ENCODE measurements at regions not wholly inside any gene's neighbourhood (a gene's known extent, or its start where the extent isn't known, plus 50 kb on each side); places are given as distances from the start of the nearest gene placed in this dataset. TPM values are rescaled to one million over a fixed set of nuclear protein-coding genes. Genes with fewer than 3 reads are reported as not detected.

- Histone ChIP-seq H3K9me3 (no peaks in the 10 kb centered on the region), H3K36me3 (no peaks in the 10 kb centered on the region), H3K4me1 (no peaks in the 10 kb centered on the region), H3K27ac (no peak overlapping the region), H3K27me3 (no peaks in the 10 kb centered on the region), H3K4me3 (no peak overlapping the region)
- DNase-seq: no peak
- intact Hi-C loops (cut with DNase I; ENCODE audit: low total_unique reads): no loop called here
- TF ChIP-seq POLR2A (IDR thresholded peaks at IDR 0.05) (no peak), CTCF (IDR thresholded peaks at IDR 0.05) (no peak)
Measured at GRCh38 chrX:44596277-44596676, 53.6 kb upstream of the FUNDC1 start.

Small RNA genes lying in the stretch of these regions (small RNA-seq; reads per million reads assigned to genes)
- not detected for gene RN7SL291P
